ENCODE measurements at regions not wholly inside any gene's neighbourhood (a gene's known extent, or its start where the extent isn't known, plus 50 kb on each side); places are given as distances from the start of the nearest gene placed in this dataset.

GRCh38 chr7:19973581-19973980, 200.2 kb upstream of the TMEM196 start:
- no peak for TF ChIP-seq CTCF (IDR thresholded peaks at IDR 0.05)

GRCh38 chr7:19972876-19973275, 199.5 kb upstream of the TMEM196 start:
- no peak for TF ChIP-seq CTCF (IDR thresholded peaks at IDR 0.05)
- Histone ChIP-seq H3K9me3 (no peaks in the 10 kb centered on the region), H3K4me3 (no peak overlapping the region), H3K4me1 (no peaks in the 10 kb centered on the region), H3K27me3 (no peaks in the 10 kb centered on the region), H3K36me3 (no peaks in the 10 kb centered on the region), H3K27ac (no peak overlapping the region)
- no peak for DNase-seq
- intact Hi-C loops (cut with DNase I), result no loop called here
- no peak for ATAC-seq

More at GRCh38 chr7:19973581-19973980, 200.2 kb upstream of the TMEM196 start:
- H3K4me3 ChIP-seq, result no peak overlapping the region
- intact Hi-C loops (cut with DNase I), result no loop called here
- H3K27ac ChIP-seq, result no peak overlapping the region
- ATAC-seq (no peak), DNase-seq (no peak)
- H3K4me1 ChIP-seq, result no peaks in the 10 kb centered on the region
- H3K9me3 ChIP-seq, result no peaks in the 10 kb centered on the region
- no peaks in the 10 kb centered on the region for H3K36me3 ChIP-seq
- H3K27me3 ChIP-seq, result no peaks in the 10 kb centered on the region

- TF ChIP-seq CTCF (IDR thresholded peaks at IDR 0.05), result no peak
- Histone ChIP-seq H3K27me3 (no peaks in the 10 kb centered on the region), H3K36me3 (no peaks in the 10 kb centered on the region), H3K4me3 (no peak overlapping the region), H3K27ac (no peak overlapping the region), H3K4me1 (no peaks in the 10 kb centered on the region), H3K9me3 (no peaks in the 10 kb centered on the region)
- no peak for ATAC-seq
- intact Hi-C loops (cut with DNase I), result no loop called here
- no peak for DNase-seq
These were observed 198.5 kb upstream of the TMEM196 start for GRCh38 chr7:19971956-19972355.

- no peaks in the 10 kb centered on the region for H3K4me1 ChIP-seq
- H3K27ac ChIP-seq, result no peak overlapping the region
- no peaks in the 10 kb centered on the region for H3K36me3 ChIP-seq
- no peak for ATAC-seq
- no peak overlapping the region for H3K4me3 ChIP-seq
- no peak for TF ChIP-seq CTCF (IDR thresholded peaks at IDR 0.05)
- no peaks in the 10 kb centered on the region for H3K9me3 ChIP-seq
- H3K27me3 ChIP-seq, result no peaks in the 10 kb centered on the region
- intact Hi-C loops (cut with DNase I), result no loop called here
- no peak for DNase-seq
These were observed 197.1 kb upstream of the TMEM196 start for GRCh38 chr7:19970514-19970913.

GRCh38 chr7:19969859-19970493, 196.6 kb upstream of the TMEM196 start:
- ATAC-seq, result no peak
- H3K36me3 ChIP-seq, result no peaks in the 10 kb centered on the region
- no peaks in the 10 kb centered on the region for H3K27me3 ChIP-seq
- H3K4me3 ChIP-seq, result no peak overlapping the region
- no peaks in the 10 kb centered on the region for H3K9me3 ChIP-seq
- TF ChIP-seq CTCF (IDR thresholded peaks at IDR 0.05), result no peak
- intact Hi-C loops (cut with DNase I), result no loop called here
- H3K4me1 ChIP-seq, result no peaks in the 10 kb centered on the region
- DNase-seq, result no peak
- no peak overlapping the region for H3K27ac ChIP-seq

Data from left lung (tissue), 4 donors.